Gastroesophageal sphincter (tissue), 3 donors: ENCODE measurements at regions not wholly inside any gene's neighbourhood (a gene's known extent, or its start where the extent isn't known, plus 50 kb on each side); places are given as distances from the start of the nearest gene placed in this dataset.

Source experiments
- CTCF ChIP-seq, 4 experiments: fragments of 200-600 bp in 2 of 4; fragments of 450-650 bp in 2 of 4; sonication (generic) in 1 of 4; IDR thresholded peaks; one replicate each; pipeline ENCODE4 v1.5.1; 2017 to 2019; ENCODE audit warnings: antibody characterized with exemption in 4 of 4, mild to moderate bottlenecking in 2 of 4, moderate library complexity in 2 of 4
- EP300 ChIP-seq: sonication (generic); formaldehyde crosslinking; IDR thresholded peaks from one replicate; pipeline ENCODE4 v1.6.1; 2017; ENCODE audit warnings: antibody characterized with exemption, mild to moderate bottlenecking
- POLR2A ChIP-seq, 2 donors: fragments of 450-650 bp; IDR thresholded peaks; one replicate each; pipeline ENCODE4 v1.6.1; 2017; ENCODE audit warnings: antibody characterized with exemption in 2 of 2, mild to moderate bottlenecking in 2 of 2, moderate library complexity in 1 of 2
- POLR2AphosphoS5 ChIP-seq: sonication (generic); formaldehyde crosslinking; IDR thresholded peaks from one replicate; pipeline ENCODE4 v1.6.1; 2017; ENCODE audit warnings: antibody characterized with exemption

GRCh38 chr6:22784601-22785410, 215.4 kb downstream of the HDGFL1 start:
- no peak for TF ChIP-seq CTCF (IDR thresholded peaks at IDR 0.05)
- no peak for TF ChIP-seq POLR2A (IDR thresholded peaks at IDR 0.05)
- no peak for TF ChIP-seq POLR2AphosphoS5
- no peak for TF ChIP-seq EP300
